ENCODE measurements at regions not wholly inside any gene's neighbourhood (a gene's known extent, or its start where the extent isn't known, plus 50 kb on each side); places are given as distances from the start of the nearest gene placed in this dataset.

DNA sequence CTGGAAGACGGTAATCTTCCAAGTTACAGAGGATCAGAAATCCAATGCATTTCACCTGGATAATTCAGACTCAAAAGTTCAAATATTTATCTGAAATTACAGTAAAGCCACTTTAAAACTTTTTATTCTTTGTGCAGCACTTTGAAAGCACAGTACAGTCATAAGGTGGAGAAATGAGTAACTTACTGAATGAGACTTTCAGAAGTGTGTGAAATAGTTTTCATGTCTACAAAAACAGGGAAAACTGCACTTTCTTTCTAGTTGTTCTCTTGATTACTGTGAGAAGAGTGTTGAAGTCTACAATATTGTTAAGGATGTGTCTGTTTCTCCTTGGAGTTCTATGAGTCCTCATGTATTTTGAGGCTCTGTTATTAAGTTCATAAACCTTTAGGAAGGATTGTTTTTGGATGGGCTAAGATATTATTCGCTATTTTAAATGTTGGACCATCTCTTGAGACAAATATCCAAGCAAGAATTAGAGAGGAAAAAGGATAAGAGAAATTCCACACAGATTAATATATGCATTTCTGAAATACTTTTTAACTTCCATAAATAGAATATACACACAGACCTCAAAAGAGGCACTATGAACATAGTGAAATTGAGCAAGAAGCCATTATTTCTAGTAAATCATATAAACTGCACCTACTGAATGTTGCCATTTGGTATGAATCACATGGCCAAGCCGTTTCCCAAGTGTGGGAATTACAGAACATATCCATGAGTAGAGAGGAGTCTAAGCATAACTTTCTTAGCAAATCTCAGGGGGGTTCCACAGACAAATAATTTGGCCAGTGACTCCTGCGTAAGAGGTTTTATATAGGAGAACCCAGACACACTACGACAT, 83.6 kb upstream of the PLEKHM1 start:
- TF ChIP-seq, protein P1, sequence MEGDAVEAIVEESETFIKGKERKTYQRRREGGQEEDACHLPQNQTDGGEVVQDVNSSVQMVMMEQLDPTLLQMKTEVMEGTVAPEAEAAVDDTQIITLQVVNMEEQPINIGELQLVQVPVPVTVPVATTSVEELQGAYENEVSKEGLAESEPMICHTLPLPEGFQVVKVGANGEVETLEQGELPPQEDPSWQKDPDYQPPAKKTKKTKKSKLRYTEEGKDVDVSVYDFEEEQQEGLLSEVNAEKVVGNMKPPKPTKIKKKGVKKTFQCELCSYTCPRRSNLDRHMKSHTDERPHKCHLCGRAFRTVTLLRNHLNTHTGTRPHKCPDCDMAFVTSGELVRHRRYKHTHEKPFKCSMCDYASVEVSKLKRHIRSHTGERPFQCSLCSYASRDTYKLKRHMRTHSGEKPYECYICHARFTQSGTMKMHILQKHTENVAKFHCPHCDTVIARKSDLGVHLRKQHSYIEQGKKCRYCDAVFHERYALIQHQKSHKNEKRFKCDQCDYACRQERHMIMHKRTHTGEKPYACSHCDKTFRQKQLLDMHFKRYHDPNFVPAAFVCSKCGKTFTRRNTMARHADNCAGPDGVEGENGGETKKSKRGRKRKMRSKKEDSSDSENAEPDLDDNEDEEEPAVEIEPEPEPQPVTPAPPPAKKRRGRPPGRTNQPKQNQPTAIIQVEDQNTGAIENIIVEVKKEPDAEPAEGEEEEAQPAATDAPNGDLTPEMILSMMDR (IDR thresholded peaks at IDR 0.05 in 4 of 5, conservative IDR thresholded peaks at IDR 0.05 in 1 of 5) = no peak
- no peak for TF ChIP-seq POLR2A (IDR thresholded peaks at IDR 0.05)
